NCI-H446 treated with DMSO at 0.1 percent for 48 hours (cell line): ENCODE measurements at regions not wholly inside any gene's neighbourhood (a gene's known extent, or its start where the extent isn't known, plus 50 kb on each side); places are given as distances from the start of the nearest gene placed in this dataset.

Experiments used
- DNase-seq: peaks from one replicate; lab custom pipeline; 2025; lab: John Stamatoyannopoulos, UW

- no peak for DNase-seq
Observed at GRCh38 chr6:39992861-39993622, 58.8 kb upstream of the MOCS1 start.
